ENCODE measurements at regions not wholly inside any gene's neighbourhood (a gene's known extent, or its start where the extent isn't known, plus 50 kb on each side); places are given as distances from the start of the nearest gene placed in this dataset.

GRCh38 chr20:60586269-60587050, 628.2 kb downstream of the CDH26 start:
- ATAC-seq (ENCODE audit: poor library complexity) (peak; percentile 92), DNase-seq (peak; percentile 80)
- intact Hi-C loops (cut with DNase I) = no loop called here

- intact Hi-C loops (cut with DNase I) = no loop called here
- ATAC-seq (ENCODE audit: poor library complexity) = no peak
- no peak for DNase-seq
Observed at GRCh38 chr20:60587986-60588385, 629.8 kb downstream of the CDH26 start.

DNA sequence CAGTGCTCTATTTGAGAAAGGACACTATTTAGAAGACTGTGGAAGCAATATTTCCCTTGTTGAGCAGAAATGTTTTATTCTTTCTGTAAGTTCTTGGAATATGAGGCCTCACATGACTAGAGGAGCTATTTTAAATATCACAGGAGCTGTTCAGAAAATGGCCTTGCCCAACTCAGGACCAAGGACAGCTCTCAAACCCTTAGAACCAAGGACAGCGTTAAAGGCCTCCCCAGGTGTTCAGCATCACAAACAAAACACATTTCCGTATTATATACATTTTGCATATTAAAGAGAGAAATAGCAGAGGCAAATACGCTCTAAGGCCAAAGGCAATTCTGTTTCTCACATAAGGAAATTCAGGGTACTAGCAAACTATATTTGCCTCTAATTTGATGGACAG, 631.4 kb downstream of the CDH26 start:
- intact Hi-C loops (cut with DNase I) = no loop called here
- DNase-seq (no peak), ATAC-seq (ENCODE audit: poor library complexity) (no peak)

GRCh38 chr20:60591172-60591799, 633.1 kb downstream of the CDH26 start:
- intact Hi-C loops (cut with DNase I) = no loop called here
- DNase-seq (no peak), ATAC-seq (ENCODE audit: poor library complexity) (no peak)

- intact Hi-C loops (cut with DNase I) = no loop called here
- DNase-seq (no peak), ATAC-seq (ENCODE audit: poor library complexity) (no peak)
Observed at GRCh38 chr20:60598528-60598927, 640.3 kb downstream of the CDH26 start.

DNA sequence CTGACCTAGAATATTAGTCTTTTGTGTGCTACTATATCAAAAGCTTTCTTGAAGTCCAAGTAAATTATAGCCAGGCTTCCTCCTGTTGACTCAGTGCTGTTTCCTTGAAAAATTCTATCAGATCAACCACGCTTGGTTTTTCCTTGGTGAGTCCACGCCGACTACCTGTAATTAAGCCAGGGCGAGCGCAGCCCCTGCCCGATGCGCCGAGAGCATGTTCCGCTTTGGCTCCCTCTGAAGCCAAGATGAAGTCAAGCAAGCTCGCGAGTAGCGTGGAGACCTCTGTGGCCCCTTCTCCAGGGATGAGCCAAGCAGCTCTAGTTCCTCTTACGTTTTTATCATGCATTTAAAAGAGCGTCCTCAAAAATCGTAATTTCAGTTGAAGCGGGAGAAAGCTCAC, 641.2 kb downstream of the CDH26 start:
- no peak for ATAC-seq (ENCODE audit: poor library complexity)
- intact Hi-C loops (cut with DNase I) = no loop called here
- DNase-seq = no peak

- intact Hi-C loops (cut with DNase I) = no loop called here
- no peak for DNase-seq
- no peak for ATAC-seq (ENCODE audit: poor library complexity)
Observed at GRCh38 chr20:60600036-60600435, 641.8 kb downstream of the CDH26 start.

DNA sequence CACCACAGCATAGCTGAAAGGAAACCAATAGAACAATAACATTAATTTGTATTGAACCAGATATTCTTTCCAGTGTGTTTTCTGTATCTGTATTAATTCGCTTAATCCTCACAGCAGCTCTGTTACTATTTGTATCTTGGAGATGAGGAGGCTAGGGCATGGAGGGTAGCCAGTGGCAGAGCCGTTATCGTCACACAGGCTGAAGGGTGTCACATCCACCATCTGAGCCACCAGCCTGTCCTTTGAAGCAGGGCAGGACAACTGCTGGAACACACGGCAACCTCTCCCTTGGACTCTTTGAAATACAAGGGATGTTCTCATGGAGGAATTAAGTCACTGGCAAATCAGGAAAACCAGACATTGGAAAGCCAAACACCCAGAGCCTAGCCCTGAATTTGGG, 628.0 kb upstream of the CDH4 start:
- DNase-seq = no peak
- peak; percentile 68 for ATAC-seq (ENCODE audit: poor library complexity)
- intact Hi-C loops (cut with DNase I) = no loop called here

DNA sequence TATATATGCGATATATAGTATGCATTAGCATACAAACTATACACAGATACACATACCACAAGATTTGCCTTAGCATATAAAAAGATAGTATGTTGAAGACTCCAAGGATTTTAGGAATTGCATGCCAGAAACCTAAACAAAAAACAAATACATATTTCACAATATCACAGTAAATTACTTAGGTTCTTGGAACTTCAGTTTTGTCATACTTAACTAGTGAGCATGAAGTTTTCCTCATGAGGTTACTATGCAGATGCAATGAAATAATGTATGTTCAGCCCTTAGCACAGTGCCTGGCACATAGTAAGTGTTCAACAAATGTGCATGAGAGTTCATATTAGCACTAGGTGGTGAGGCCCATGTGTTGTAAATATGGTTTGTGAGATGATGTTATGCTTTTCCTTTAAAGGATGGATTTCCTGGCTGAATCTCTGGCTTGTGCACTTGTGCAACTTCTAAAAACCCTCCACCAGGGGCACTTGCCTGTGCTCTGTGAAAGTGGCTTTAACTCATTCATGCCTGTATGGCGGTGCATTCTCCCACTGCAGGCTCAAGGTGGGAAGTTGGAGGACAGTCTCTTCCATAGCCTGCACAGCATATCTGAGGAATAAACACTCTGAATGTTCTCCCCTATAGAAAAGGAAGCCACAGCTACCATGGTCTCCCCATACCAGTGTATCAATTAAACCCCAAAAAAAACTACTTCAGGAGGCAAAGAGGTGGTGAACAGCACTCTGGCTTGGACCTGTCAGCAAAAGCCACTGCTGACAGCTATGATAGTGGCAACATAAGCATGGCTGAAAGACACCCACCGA, 624.1 kb upstream of the CDH4 start:
- intact Hi-C loops (cut with DNase I) = no loop called here
- ATAC-seq (ENCODE audit: poor library complexity) (no peak), DNase-seq (no peak)

GRCh38 chr20:60628749-60629148, 623.3 kb upstream of the CDH4 start:
- no peak for DNase-seq
- ATAC-seq (ENCODE audit: poor library complexity) = no peak
- intact Hi-C loops (cut with DNase I) = no loop called here

- ATAC-seq (ENCODE audit: poor library complexity) (no peak), DNase-seq (no peak)
- intact Hi-C loops (cut with DNase I) = no loop called here
Observed at GRCh38 chr20:60629206-60629605, 622.9 kb upstream of the CDH4 start.

GRCh38 chr20:60630609-60631008, 621.5 kb upstream of the CDH4 start:
- ATAC-seq (ENCODE audit: poor library complexity) (no peak), DNase-seq (no peak)
- intact Hi-C loops (cut with DNase I) = no loop called here

- no peak for DNase-seq
- ATAC-seq (ENCODE audit: poor library complexity) = no peak
- intact Hi-C loops (cut with DNase I) = no loop called here
Observed at GRCh38 chr20:60631585-60632287, 620.3 kb upstream of the CDH4 start.

GRCh38 chr20:60632391-60633262, 619.4 kb upstream of the CDH4 start:
- DNase-seq = no peak
- peak; percentile 90 for ATAC-seq (ENCODE audit: poor library complexity)
- intact Hi-C loops (cut with DNase I) = no loop called here

- DNase-seq = no peak
- no peak for ATAC-seq (ENCODE audit: poor library complexity)
Observed at GRCh38 chr20:60634491-60635172, 617.4 kb upstream of the CDH4 start.

GRCh38 chr20:60636417-60636816, 615.6 kb upstream of the CDH4 start:
- intact Hi-C loops (cut with DNase I) = no loop called here
- ATAC-seq (ENCODE audit: poor library complexity) (no peak), DNase-seq (no peak)

More at GRCh38 chr20:60634491-60635172, 617.4 kb upstream of the CDH4 start:
- intact Hi-C loops (cut with DNase I) = no loop called here

DNA sequence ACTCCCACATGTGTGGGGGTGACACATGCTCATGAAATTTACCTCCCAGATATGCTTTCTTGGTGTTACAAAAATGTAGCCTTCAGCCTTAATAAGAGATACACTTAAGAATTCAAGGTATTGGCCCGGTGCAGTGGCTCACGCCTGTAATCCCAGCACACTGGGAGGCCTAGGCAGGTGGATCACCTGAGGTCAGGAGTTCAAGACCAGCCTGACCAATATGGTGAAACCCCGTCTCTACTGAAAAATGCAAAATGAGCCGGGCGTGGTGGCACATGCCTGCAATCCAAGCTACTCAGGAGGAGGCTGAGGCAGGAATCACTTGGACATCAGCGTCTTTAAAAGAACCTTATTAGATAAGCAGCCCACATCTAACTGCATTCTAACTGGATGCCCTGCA, 614.3 kb upstream of the CDH4 start:
- intact Hi-C loops (cut with DNase I) = no loop called here
- ATAC-seq (ENCODE audit: poor library complexity) (no peak), DNase-seq (no peak)

Measured in Right ventricle myocardium superior (tissue), 1 donor.